ENCODE measurements at regions not wholly inside any gene's neighbourhood (a gene's known extent, or its start where the extent isn't known, plus 50 kb on each side); places are given as distances from the start of the nearest gene placed in this dataset.
"Not testable (repeated sequence)": the region's sequence is repeated elsewhere in the genome, so short reads cannot be mapped to it uniquely, and the experiment has no call there.

DNA sequence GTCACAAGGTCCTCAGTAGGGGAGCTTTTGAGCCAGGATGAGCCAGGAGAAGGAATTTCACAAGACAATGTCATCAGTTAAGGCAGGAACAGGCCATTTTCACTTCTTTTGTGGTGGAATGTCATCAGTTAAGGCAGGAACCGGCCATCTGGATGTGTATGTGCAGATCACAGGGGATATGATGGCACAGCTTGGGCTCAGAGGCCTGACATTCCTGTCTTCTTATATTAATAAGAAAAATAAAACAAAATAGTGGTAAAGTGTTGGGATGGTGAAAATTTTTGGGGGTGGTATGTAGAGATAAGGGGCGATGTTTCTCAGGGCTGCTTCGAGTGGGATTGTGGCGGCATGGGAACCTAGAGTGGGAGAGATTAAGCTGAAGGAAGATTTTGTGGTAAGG, 484.5 kb upstream of the SLITRK5 start:
- not testable (repeated sequence) for H2AK5ac ChIP-seq (ENCODE audit: insufficient read length, low read length); H3K23ac ChIP-seq (ENCODE audit: insufficient read length, low read depth, low read length)
- no CpG with 5 or more reads among the region's 4 CpGs for WGBS (ENCODE audit: extremely low coverage, insufficient read length, low lambda C conversion rate)

DNA sequence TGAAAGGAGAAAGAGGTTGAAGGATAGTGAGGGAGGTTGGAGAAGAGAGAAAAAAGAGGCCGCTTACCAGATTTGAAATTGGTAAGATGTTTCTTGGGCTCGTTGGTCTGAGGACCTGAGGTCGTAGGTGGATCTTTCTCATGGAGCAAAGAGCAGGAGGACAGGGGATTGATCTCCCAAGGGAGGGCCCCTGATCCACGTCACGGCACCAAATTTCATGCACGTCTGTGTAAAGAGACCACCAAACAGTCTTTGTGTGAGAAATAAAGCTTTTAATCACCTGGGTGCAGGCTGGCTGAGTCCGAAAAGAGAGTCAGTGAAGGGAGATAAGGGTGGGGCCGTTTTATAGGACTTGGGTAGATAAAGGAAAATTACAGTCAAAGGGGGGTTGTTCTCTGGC, 479.7 kb upstream of the SLITRK5 start:
- H3K79me2 ChIP-seq (ENCODE audit: insufficient read depth, low read length); DNase-seq; H3K9ac ChIP-seq (ENCODE audit: extremely low read depth, insufficient read length, low read length); H3K27ac ChIP-seq (ENCODE audit: insufficient read length, low read depth, low read length); H3K4ac ChIP-seq (ENCODE audit: low read depth, low read length); H3T11ph ChIP-seq (ENCODE audit: low read length); H2BK5ac ChIP-seq (ENCODE audit: insufficient read length, low read length); H3K23ac ChIP-seq (ENCODE audit: insufficient read length, low read depth, low read length); H3K27me3 ChIP-seq (ENCODE audit: insufficient read depth, low read length); H3K9me3 ChIP-seq (ENCODE audit: control insufficient read depth, low read depth, low read length); H4K5ac ChIP-seq (ENCODE audit: insufficient read length, low read depth, low read length); H3K4me1 Mint-ChIP-seq; H2BK12ac ChIP-seq (ENCODE audit: insufficient read length, low read depth, low read length); H2BK120ac ChIP-seq (ENCODE audit: low read depth, low read length, poor library complexity, severe bottlenecking); H4K91ac ChIP-seq (ENCODE audit: insufficient read length, low read depth, low read length); H2BK15ac ChIP-seq (ENCODE audit: low read depth, low read length); H3K56ac ChIP-seq (ENCODE audit: insufficient read length, low read depth, low read length); H2AK5ac ChIP-seq (ENCODE audit: insufficient read length, low read length); H3K18ac ChIP-seq (ENCODE audit: insufficient read length, low read depth, low read length); H4K20me1 ChIP-seq (ENCODE audit: control insufficient read depth, insufficient read depth, insufficient read length); H3K4me1 ChIP-seq (ENCODE audit: insufficient read depth, low read length); H3K79me1 ChIP-seq (ENCODE audit: insufficient read depth, low read depth, low read length, poor library complexity, severe bottlenecking); H3K14ac ChIP-seq (ENCODE audit: insufficient read depth, low read length); H3K27me3 Mint-ChIP-seq (ENCODE audit: low read depth); H3K4me2 ChIP-seq (ENCODE audit: insufficient read depth, insufficient read length, low read length); H3K23me2 ChIP-seq (ENCODE audit: insufficient read length, low read depth, low read length, poor library complexity, severe bottlenecking); H2AFZ ChIP-seq (ENCODE audit: low read length); H2BK20ac ChIP-seq (ENCODE audit: low read depth, low read length, poor library complexity, severe bottlenecking); H3K4me3 Mint-ChIP-seq; H4K8ac ChIP-seq (replicated peaks; ENCODE audit: insufficient read length, low read depth, low read length): not testable (repeated sequence)
- peaks cover 23 to 25% (median 24%) of the 10 kb centered on the region in 3 experiments for H3K36me3 Mint-ChIP-seq (ENCODE audit: insufficient read depth in 1 of 3, low read depth in 3 of 3)
- no CpG with 5 or more reads among the region's 8 CpGs for WGBS (ENCODE audit: extremely low coverage, insufficient read length, low lambda C conversion rate)
- peaks cover 21 to 35% of the 10 kb centered on the region in 2 experiments for H3K9me3 Mint-ChIP-seq
- peak overlapping the region in 2 of 3 experiments; percentile 77 to 93; a peak in 5 of 7 replicates for H3K27ac Mint-ChIP-seq

More for the DNA sequence above, 484.5 kb upstream of the SLITRK5 start:
- H3K9ac ChIP-seq (ENCODE audit: extremely low read depth, insufficient read length, low read length); H2AFZ ChIP-seq (ENCODE audit: low read length); H3K79me1 ChIP-seq (ENCODE audit: insufficient read depth, low read depth, low read length, poor library complexity, severe bottlenecking); H2BK15ac ChIP-seq (ENCODE audit: low read depth, low read length); H3K14ac ChIP-seq (ENCODE audit: insufficient read depth, low read length); H3K18ac ChIP-seq (ENCODE audit: insufficient read length, low read depth, low read length); H2BK12ac ChIP-seq (ENCODE audit: insufficient read length, low read depth, low read length); H3K27me3 ChIP-seq (ENCODE audit: insufficient read depth, low read length); H3K56ac ChIP-seq (ENCODE audit: insufficient read length, low read depth, low read length); H3K27ac ChIP-seq (ENCODE audit: insufficient read length, low read depth, low read length); H3K4me3 Mint-ChIP-seq; H3K9me3 ChIP-seq (ENCODE audit: control insufficient read depth, low read depth, low read length); H4K91ac ChIP-seq (ENCODE audit: insufficient read length, low read depth, low read length); H3K4me2 ChIP-seq (ENCODE audit: insufficient read depth, insufficient read length, low read length); H4K5ac ChIP-seq (ENCODE audit: insufficient read length, low read depth, low read length); DNase-seq; H3K4me1 Mint-ChIP-seq; H2BK5ac ChIP-seq (ENCODE audit: insufficient read length, low read length); H3K27me3 Mint-ChIP-seq (ENCODE audit: low read depth); H3K23me2 ChIP-seq (ENCODE audit: insufficient read length, low read depth, low read length, poor library complexity, severe bottlenecking); H4K20me1 ChIP-seq (ENCODE audit: control insufficient read depth, insufficient read depth, insufficient read length); H3K4ac ChIP-seq (ENCODE audit: low read depth, low read length); H3K79me2 ChIP-seq (ENCODE audit: insufficient read depth, low read length); H3K4me1 ChIP-seq (ENCODE audit: insufficient read depth, low read length); H2BK120ac ChIP-seq (ENCODE audit: low read depth, low read length, poor library complexity, severe bottlenecking); H3T11ph ChIP-seq (ENCODE audit: low read length); H2BK20ac ChIP-seq (ENCODE audit: low read depth, low read length, poor library complexity, severe bottlenecking); H4K8ac ChIP-seq (replicated peaks; ENCODE audit: insufficient read length, low read depth, low read length): not testable (repeated sequence)
- Mint-ChIP-seq H3K36me3 (ENCODE audit: insufficient read depth in 1 of 3, low read depth in 3 of 3) (peaks cover 16 to 20% (median 18%) of the 10 kb centered on the region in 3 experiments), H3K9me3 (peaks cover 18 to 23% of the 10 kb centered on the region in 2 experiments), H3K27ac (peak overlapping the region; percentile 58 to 96 (median 80); a peak in 4 of 7 replicates)

All from H9 (cell line).